Thyroid gland (tissue), 4 donors: ENCODE measurements at regions not wholly inside any gene's neighbourhood (a gene's known extent, or its start where the extent isn't known, plus 50 kb on each side); places are given as distances from the start of the nearest gene placed in this dataset.

Source experiments
- POLR2A ChIP-seq, 2 donors: fragments of 450-650 bp; IDR thresholded peaks; one replicate each; pipeline ENCODE4 v1.6.1; 2017; ENCODE audit warnings: antibody characterized with exemption in 2 of 2, mild to moderate bottlenecking in 2 of 2, moderate library complexity in 1 of 2
- TF ChIP-seq, protein P1 (sequence below), 6 experiments: fragments of 200-600 bp in 3 of 6; fragments of 450-650 bp in 3 of 6; sonication (generic) in 3 of 6; IDR thresholded peaks; one replicate each; pipeline ENCODE4 v1.5.1; 2016 to 2019; ENCODE audit warnings: antibody characterized with exemption in 6 of 6, mild to moderate bottlenecking in 2 of 6, inconsistent platforms in 1 of 6, moderate library complexity in 1 of 6

DNA sequence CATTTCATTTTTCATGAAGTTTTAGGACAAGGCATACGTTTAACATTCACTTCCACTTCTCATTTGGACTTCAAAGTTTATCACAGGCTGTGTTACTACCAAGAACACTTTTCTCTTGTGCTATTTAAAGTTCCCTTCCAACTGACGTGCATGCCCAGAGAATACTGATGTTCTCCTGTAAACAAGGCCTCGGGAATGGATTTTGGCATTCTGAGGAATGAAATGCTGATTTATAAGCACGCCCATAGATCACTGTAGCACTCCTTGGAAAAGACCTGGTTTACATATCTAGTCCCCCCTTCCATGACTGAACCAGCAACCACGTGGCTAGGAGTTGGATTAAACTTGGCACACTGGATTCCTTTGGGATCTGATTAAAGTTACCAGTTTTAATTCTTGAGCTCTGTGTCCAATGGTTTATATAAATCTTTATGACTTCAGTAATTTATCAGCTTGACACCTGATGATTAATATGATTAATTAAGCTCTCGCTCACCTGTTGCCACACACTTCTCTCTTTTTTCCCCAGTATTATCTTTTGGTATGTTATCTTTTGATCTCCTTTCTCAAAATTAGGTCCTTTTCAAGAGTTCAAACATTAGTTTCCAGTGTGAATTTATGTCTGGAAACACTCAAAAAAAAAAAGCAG, 122.4 kb upstream of the HAND2 start:
- TF ChIP-seq, protein P1, sequence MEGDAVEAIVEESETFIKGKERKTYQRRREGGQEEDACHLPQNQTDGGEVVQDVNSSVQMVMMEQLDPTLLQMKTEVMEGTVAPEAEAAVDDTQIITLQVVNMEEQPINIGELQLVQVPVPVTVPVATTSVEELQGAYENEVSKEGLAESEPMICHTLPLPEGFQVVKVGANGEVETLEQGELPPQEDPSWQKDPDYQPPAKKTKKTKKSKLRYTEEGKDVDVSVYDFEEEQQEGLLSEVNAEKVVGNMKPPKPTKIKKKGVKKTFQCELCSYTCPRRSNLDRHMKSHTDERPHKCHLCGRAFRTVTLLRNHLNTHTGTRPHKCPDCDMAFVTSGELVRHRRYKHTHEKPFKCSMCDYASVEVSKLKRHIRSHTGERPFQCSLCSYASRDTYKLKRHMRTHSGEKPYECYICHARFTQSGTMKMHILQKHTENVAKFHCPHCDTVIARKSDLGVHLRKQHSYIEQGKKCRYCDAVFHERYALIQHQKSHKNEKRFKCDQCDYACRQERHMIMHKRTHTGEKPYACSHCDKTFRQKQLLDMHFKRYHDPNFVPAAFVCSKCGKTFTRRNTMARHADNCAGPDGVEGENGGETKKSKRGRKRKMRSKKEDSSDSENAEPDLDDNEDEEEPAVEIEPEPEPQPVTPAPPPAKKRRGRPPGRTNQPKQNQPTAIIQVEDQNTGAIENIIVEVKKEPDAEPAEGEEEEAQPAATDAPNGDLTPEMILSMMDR (IDR thresholded peaks at IDR 0.05) = no peak
- TF ChIP-seq POLR2A (IDR thresholded peaks at IDR 0.05) = no peak
